ENCODE measurements at regions not wholly inside any gene's neighbourhood (a gene's known extent, or its start where the extent isn't known, plus 50 kb on each side); places are given as distances from the start of the nearest gene placed in this dataset.

- FAIRE-seq (no peak), DNase-seq (ENCODE audit: insufficient read length, low spot score) (no peak)
- TF ChIP-seq, protein P1, sequence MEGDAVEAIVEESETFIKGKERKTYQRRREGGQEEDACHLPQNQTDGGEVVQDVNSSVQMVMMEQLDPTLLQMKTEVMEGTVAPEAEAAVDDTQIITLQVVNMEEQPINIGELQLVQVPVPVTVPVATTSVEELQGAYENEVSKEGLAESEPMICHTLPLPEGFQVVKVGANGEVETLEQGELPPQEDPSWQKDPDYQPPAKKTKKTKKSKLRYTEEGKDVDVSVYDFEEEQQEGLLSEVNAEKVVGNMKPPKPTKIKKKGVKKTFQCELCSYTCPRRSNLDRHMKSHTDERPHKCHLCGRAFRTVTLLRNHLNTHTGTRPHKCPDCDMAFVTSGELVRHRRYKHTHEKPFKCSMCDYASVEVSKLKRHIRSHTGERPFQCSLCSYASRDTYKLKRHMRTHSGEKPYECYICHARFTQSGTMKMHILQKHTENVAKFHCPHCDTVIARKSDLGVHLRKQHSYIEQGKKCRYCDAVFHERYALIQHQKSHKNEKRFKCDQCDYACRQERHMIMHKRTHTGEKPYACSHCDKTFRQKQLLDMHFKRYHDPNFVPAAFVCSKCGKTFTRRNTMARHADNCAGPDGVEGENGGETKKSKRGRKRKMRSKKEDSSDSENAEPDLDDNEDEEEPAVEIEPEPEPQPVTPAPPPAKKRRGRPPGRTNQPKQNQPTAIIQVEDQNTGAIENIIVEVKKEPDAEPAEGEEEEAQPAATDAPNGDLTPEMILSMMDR (IDR thresholded peaks at IDR 0.05; ENCODE audit: insufficient read depth, missing control alignments): no peak
Observed at GRCh38 chr13:73390100-73390499, 331.3 kb downstream of the KLF5 start.

DNA sequence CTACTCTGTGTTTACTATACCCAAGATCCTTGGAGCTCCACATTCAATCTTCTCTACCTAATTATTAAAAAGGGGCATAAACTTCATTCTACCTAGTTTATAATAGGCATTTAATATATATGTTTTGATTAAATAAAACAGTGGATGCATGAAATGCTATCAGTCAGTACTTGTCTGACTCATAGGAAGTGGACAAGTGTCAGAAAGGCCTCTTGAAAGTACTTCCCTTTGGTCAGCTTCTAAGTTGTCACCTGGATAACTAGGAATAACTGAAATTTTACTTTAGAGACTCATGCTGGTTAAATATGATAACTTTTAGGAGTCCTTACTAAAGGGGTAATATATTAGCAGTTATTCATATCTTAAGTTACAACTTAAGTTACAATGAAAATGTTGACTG lies 329.8 kb downstream of the KLF5 start:
- no peak for DNase-seq (ENCODE audit: insufficient read length, low spot score)
- TF ChIP-seq, protein P1 (IDR thresholded peaks at IDR 0.05; ENCODE audit: insufficient read depth, missing control alignments): no peak
- no peak for FAIRE-seq

GRCh38 chr13:73387318-73387717 lies 328.5 kb downstream of the KLF5 start:
- TF ChIP-seq, protein P1 (IDR thresholded peaks at IDR 0.05; ENCODE audit: insufficient read depth, missing control alignments): no peak
- DNase-seq (ENCODE audit: insufficient read length, low spot score) (no peak), FAIRE-seq (no peak)

- FAIRE-seq: no peak
- no peak for DNase-seq (ENCODE audit: insufficient read length, low spot score)
- TF ChIP-seq, protein P1 (IDR thresholded peaks at IDR 0.05; ENCODE audit: insufficient read depth, missing control alignments): no peak
Observed at GRCh38 chr13:73385848-73386247, 327.0 kb downstream of the KLF5 start.

DNA sequence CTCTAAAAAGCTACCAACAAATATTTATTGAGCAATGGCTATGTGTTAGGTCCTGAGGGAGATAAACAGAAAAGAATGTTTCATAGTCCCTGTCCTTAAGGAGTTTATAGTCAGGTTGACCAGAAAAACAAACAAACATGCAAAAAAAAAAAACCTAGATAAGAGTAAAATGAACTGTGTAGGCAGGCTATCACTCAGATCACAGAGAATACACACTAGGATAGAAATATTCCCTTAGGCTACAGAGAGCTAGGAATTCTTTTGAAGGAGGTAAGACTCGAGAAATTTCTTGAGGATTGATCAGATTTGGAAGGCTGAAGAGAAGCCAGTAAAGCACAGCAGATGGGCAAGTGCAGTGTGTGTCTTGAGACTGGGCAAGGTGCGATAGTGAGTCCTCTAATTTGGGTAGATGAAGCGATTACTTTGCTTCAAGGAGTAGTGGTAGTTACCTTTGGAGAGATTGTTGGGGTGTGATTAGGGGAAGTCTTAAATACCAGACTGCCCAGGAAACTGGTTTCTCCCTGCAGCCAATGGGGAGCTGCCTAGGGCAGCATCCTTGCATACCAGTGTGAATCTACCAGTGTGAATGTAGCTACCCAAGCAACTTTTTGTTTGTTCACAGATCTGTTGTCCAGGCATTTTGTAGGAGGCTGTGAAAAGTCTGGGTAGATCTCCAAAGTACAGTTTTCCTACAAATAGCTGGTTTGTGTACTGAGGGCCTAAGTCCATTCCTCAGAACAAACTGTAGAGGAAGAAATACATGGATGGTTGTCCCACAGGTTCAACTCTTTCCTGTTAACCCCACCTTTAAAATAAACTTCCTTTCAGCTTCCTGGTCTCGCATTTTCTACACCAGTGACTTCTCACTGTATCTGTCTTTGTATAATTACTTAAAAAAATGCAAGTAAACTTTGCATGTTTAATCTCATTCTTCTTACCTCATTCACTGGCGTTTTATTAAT lies 314.1 kb downstream of the KLF5 start:
- TF ChIP-seq, protein P1 (IDR thresholded peaks at IDR 0.05; ENCODE audit: insufficient read depth, missing control alignments): no peak
- DNase-seq (ENCODE audit: insufficient read length, low spot score) (no peak), FAIRE-seq (no peak)

- TF ChIP-seq, protein P1 (IDR thresholded peaks at IDR 0.05; ENCODE audit: insufficient read depth, missing control alignments): no peak
- no peak for FAIRE-seq
- DNase-seq (ENCODE audit: insufficient read length, low spot score): no peak
Observed at GRCh38 chr13:73370066-73370465, 311.3 kb downstream of the KLF5 start.

- TF ChIP-seq, protein P1 (IDR thresholded peaks at IDR 0.05; ENCODE audit: insufficient read depth, missing control alignments): no peak
- DNase-seq (ENCODE audit: insufficient read length, low spot score): no peak
- no peak for FAIRE-seq
Observed at GRCh38 chr13:73369095-73369494, 310.3 kb downstream of the KLF5 start.

Measured in D721Med (cell line).